Spleen (tissue), 7 donors: ENCODE measurements at regions not wholly inside any gene's neighbourhood (a gene's known extent, or its start where the extent isn't known, plus 50 kb on each side); places are given as distances from the start of the nearest gene placed in this dataset.

Source experiments
- POLR2A ChIP-seq, 3 donors: fragments of 450-650 bp; IDR thresholded peaks; one replicate each; pipeline ENCODE4 v1.5.1; 2017; ENCODE audit warnings: antibody characterized with exemption in 3 of 3, mild to moderate bottlenecking in 1 of 3
- TF ChIP-seq, protein P1 (sequence below), 11 experiments: fragments of 200-600 bp in 7 of 11; fragments of 450-650 bp in 4 of 11; sonication (generic) in 4 of 11; IDR thresholded peaks in 8 of 11; conservative IDR thresholded peaks in 3 of 11; 1 replicate in 7 of 11; 2 replicates in 4 of 11; pipeline versions ENCODE4 v1.4.0 to v1.8.0; 2016 to 2021; ENCODE audit warnings: antibody characterized with exemption in 11 of 11, inconsistent platforms in 4 of 11, mild to moderate bottlenecking in 1 of 11
- donor health status: DM: no; HTN: no; CAD: no; lungs with moderate emphysema.
- donor health status: DM: no; HTN: no; CAD: no.
- donor health status: DM: no; HTN: no; CAD: no.

DNA sequence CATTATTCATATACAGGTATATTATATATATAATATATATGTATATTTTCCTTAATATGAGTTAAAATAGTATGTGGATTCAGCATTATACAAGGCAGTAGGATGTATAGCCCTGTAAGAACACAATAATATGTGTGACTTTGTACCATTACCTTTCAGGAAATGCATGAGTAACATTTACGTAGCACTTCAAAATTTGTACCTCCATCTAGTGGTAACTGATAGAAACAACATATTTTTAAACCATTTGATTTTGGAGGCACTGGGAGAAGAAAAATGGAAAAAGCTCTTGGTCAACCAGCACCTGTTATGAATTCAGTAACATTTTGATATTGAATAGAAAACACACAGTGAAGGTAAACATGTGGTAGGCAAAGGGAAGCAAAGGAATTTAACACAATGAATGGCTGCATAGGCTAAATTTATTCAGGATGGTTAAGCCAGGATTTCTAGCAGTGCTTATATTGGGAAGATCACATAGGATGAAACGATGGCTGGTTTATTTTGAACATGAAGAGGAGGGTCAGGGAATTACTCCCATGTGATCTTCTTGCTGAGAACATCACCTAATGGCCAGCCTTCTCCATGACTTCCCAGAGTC is 565.5 kb downstream of the CCDC85A start:
- TF ChIP-seq, protein P1, sequence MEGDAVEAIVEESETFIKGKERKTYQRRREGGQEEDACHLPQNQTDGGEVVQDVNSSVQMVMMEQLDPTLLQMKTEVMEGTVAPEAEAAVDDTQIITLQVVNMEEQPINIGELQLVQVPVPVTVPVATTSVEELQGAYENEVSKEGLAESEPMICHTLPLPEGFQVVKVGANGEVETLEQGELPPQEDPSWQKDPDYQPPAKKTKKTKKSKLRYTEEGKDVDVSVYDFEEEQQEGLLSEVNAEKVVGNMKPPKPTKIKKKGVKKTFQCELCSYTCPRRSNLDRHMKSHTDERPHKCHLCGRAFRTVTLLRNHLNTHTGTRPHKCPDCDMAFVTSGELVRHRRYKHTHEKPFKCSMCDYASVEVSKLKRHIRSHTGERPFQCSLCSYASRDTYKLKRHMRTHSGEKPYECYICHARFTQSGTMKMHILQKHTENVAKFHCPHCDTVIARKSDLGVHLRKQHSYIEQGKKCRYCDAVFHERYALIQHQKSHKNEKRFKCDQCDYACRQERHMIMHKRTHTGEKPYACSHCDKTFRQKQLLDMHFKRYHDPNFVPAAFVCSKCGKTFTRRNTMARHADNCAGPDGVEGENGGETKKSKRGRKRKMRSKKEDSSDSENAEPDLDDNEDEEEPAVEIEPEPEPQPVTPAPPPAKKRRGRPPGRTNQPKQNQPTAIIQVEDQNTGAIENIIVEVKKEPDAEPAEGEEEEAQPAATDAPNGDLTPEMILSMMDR (IDR thresholded peaks at IDR 0.05 in 8 of 11, conservative IDR thresholded peaks at IDR 0.05 in 3 of 11) = peak in 6 of 11 experiments; percentile 12 to 38 (median 29)
- TF ChIP-seq POLR2A (IDR thresholded peaks at IDR 0.05) = no peak
